ENCODE measurements at regions not wholly inside any gene's neighbourhood (a gene's known extent, or its start where the extent isn't known, plus 50 kb on each side); places are given as distances from the start of the nearest gene placed in this dataset.
"Not testable (repeated sequence)": the region's sequence is repeated elsewhere in the genome, so short reads cannot be mapped to it uniquely, and the experiment has no call there.

- no peak for ATAC-seq
- no peak for DNase-seq
Observed at GRCh38 chr1:34370748-34371147, 194.0 kb downstream of the C1orf94 start.

DNA sequence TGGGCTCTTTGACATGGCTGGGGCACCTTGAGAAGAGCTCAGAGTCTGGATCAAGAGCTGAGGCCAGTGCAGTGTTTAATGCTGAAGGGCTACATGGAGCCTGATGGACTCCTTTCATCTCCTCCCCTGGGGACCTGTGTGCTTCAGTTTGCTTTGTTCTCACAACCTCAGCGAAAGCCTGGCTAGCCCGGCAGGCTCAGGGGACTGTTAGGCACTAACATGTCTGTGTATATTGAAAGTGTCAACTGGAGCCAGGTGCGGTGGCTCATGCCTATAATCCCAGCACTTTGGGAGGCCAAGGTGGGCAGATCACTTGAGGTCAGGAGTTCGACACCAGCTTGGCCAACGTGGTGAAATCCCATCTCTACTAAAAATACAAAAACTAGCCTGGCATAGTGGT lies 194.5 kb downstream of the C1orf94 start:
- not testable (repeated sequence) for DNase-seq, ATAC-seq

DNA sequence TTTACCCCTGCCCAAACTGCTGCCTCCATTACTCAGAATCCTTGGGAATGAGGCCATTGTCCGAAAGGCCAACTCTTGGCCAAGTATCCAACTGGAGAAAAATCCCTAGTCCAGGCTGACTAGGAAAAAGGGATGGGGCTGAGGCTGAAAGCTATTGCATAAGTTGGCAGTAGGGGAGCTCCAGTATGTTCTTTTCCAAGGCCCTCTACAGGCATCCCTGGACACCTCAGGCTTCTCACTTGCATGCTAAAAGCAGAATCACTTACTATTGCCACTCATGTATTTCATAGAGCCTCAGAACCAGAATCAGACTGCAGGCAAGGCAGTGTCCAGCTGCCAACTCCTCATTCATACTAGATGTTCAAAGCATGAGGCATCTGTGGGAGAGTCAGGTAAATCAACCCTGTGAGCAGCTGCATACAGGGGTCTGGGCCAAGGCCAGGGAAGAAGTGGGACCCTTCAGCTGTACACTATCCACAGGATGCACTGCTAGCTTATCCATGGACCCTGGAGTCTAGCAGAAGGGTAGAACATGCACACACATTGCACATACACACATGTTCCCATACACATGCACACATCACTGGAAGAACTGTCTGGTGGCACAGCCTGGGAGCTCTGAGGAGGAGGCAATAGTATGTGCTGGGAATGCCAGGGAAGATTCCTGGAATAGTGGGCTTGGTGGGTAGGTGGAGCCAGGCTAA lies 195.3 kb downstream of the C1orf94 start:
- ATAC-seq (no peak), DNase-seq (no peak)

DNA sequence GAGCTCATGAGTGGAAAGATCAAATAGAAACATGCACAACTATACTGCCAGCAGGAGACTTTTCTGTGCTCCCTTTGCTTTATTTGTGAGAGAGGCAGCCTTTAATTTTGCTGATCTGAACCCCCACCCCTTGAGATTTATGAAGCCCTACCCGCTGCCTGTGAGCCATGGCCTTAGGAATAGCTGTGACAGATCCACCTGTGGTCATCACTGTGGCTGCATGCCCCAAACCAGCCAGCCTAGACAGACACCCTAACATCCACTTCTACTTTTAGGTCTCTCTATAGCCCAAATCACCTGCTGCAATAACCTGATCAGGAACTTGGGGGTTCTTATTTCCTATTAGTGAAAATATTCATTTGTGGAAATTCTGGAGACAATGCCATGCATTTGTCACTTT lies 196.2 kb downstream of the C1orf94 start:
- ATAC-seq (no peak), DNase-seq (no peak)

- no peak for ATAC-seq
- no peak for DNase-seq
Observed at GRCh38 chr1:34373912-34374311, 197.2 kb downstream of the C1orf94 start.

DNA sequence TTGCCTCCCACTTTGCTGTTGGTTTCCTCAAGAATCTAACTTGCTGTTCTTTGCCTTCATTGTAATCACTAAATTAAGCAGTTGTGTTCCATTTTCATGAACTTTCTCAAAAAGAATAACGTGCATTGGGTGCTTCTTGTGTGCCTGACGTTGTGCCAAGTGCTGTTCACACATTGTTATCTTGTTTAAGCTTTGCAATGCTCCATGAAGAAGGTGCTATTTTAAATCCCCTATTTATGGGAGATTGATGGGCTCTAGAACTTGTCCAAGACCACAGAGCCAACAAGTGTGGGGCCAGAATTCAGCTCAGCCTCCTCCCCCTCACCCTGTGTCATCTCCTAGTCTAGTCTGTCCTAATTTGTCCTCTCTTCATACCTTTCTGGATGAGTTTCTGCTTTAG lies 199.8 kb downstream of the C1orf94 start:
- DNase-seq, result no peak
- ATAC-seq, result no peak

DNA sequence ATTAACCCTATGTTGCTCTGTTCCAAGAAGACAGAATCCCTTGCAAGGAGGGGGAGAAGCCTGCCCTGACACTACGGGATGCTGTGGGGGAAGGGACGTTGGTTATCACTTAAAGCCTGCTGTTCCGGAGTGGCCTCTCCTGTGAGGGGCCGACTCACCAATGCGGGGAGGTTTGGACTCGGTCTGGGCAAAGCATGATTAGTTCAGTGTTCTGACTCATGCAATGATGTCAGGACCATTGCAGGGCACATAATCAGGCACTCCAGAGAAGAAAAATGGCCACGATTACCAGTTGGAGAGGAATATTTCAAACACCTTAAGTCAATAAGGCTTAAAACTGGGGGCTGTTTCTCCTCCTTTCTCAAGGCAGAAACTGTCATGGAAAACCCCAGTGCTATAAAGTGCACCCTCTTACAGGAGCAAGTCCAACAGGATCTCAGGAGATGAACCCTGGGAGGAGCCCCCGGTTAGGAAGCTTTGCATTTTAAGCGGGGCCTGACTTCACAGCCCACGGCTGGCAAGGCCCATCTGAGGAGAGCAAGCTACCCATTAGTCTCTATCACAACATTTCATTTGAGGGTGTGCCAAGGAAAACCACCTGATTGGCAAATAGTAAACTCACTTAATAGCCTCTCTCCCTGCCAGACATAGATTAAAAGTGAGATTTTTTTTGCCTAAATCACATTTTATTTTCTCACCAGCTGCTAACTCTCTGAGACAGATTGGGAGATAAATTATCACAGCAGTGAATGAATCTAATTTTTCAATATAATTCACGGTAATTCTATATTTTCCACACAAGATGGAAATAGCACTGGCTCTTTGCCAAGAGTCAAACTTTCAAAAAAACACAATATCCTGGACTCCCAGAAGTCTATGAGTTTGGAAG lies 202.5 kb downstream of the C1orf94 start:
- DNase-seq (no peak), ATAC-seq (no peak)

DNA sequence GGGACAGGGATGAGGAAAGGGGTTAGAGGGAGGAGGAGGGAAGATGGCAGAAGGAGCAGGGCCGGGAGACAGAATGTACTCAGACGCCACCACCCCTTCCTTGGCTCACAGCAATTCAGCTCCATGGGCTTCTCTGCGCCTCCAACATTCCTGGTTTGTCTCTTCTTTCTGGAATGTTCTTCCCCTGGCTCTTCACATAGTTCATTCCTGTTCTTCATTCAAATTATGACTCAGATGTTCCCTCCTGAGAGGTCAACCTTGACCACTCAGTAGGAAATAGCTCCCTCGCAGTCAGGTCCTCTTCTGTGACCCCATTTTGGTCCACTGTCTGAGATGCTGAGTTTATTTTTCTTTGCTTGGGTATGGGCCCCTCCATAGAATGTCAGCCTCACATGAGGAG lies 203.2 kb downstream of the C1orf94 start:
- no peak for ATAC-seq
- DNase-seq, result no peak

GRCh38 chr1:34380526-34381124 lies 203.9 kb downstream of the C1orf94 start:
- DNase-seq (no peak), ATAC-seq (no peak)

DNA sequence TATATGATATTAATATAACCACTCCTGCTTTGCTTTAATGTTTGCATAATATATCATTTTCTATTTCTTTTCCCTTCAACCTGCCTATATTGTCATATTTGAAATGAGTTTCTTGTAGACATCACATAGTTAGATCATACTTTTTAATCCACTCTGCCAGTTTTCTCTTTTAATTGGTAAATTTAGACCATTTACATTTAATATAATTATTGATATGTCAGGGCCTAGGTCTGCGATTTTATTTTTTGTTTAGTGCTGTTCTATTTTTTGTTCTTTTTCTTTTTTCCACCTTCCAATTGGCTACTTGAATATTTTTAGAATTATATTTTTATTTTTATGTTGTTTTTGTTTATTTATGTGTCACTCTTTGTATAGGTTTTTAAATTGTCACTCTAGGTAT lies 213.3 kb downstream of the C1orf94 start:
- ATAC-seq, result no peak
- DNase-seq, result no peak

GRCh38 chr1:34396042-34396441 lies 219.3 kb downstream of the C1orf94 start:
- ATAC-seq (no peak), DNase-seq (no peak)

GRCh38 chr1:34398241-34398915 lies 221.7 kb downstream of the C1orf94 start:
- no peak for DNase-seq
- no peak for ATAC-seq

- ATAC-seq (no peak), DNase-seq (no peak)
Observed at GRCh38 chr1:34398916-34399275, 222.2 kb downstream of the C1orf94 start.

DNA sequence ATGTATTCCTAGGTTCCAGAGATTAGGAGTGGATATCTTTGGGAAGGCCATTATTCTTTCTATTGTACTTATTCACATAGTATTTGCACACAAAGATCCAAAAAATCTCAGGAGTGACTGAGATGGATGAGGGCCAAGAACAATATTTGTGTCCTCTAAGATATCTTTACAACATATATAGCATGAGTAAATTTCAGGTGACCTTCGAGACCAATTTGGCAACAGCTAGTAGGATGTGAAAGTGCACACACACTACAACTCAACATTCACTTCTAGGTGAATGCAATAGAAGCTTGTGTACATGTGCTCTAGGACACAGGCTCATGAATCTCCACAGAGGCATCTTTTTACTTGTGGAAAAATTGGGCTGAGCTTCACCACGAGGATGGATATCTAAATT lies 224.0 kb downstream of the C1orf94 start:
- no peak for ATAC-seq
- no peak for DNase-seq

DNA sequence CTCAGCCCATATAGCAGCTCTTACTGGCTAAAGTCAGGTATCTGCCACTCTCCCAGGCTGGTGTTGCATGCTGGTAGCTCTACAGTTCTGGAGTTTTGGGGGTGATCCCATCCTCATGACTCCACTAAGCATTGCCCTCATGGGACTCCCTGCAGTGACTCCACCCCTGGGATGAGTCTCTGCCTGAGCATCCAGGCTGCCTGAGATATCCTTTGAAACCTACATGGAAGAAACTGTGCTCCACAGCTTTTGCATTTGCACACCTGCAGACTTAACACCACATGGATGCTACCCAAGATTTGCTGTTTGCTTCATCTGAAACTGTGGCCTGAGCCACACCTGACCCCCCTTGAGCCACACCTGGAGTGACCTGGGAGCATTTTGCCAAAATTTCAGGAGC lies 226.4 kb downstream of the C1orf94 start:
- no peak for ATAC-seq

GRCh38 chr1:34404804-34405203 lies 228.1 kb downstream of the C1orf94 start:
- ATAC-seq (no peak), DNase-seq (no peak)

More for the DNA sequence above, 226.4 kb downstream of the C1orf94 start:
- no peak for DNase-seq

DNA sequence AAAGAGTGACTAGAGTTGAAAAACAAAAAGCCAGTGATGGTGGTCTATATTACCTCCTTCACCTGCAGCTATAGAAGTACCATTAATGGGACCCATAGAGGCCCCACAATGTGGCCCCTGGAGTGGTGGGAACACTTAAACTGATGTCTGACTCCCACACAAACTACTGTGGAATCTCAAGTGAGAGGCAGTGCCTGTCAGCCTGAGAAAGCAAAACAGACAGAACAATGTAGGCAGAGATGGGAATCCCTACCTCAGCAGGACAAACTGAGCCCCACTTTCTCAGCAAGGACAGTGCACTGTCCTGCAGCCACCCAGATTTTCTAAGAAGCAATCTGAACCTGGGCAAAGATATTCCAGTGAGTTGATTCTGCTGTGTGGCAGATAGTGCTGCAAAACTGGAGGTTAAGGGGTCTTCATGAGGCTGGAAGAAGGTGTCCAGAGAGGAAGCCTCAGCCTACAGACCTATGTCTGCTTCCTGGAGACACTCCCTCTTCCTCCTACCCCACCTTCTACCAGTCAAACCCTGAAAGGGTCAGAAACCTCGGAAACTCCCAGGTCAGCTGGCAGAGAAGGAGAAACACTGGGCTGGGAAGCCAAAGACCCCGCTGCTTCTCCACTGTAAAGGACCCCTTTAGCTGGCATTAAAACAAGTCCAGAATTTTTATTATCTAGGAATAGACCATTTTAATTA lies 228.7 kb downstream of the C1orf94 start:
- DNase-seq (no peak), ATAC-seq (no peak)

DNA sequence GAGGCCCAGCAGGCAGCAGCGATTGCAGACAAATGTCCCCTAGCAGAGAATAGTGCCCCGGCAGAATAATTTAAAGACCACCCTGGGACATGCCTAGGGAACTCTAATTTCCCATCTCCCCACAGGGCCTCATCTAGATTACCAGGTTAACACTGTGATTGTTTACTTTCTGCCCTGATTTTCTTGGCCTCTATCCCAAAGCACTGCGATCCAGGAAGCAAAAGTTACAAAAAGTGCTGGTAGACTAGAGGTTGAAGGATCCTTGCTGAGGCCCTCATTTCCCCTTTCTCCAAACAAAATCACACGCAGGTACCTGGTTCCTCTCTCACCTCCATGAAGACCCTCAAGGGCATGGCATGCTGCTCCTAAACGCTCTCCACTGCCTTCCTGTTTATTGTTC lies 229.7 kb downstream of the C1orf94 start:
- ATAC-seq (no peak), DNase-seq (no peak)

DNA sequence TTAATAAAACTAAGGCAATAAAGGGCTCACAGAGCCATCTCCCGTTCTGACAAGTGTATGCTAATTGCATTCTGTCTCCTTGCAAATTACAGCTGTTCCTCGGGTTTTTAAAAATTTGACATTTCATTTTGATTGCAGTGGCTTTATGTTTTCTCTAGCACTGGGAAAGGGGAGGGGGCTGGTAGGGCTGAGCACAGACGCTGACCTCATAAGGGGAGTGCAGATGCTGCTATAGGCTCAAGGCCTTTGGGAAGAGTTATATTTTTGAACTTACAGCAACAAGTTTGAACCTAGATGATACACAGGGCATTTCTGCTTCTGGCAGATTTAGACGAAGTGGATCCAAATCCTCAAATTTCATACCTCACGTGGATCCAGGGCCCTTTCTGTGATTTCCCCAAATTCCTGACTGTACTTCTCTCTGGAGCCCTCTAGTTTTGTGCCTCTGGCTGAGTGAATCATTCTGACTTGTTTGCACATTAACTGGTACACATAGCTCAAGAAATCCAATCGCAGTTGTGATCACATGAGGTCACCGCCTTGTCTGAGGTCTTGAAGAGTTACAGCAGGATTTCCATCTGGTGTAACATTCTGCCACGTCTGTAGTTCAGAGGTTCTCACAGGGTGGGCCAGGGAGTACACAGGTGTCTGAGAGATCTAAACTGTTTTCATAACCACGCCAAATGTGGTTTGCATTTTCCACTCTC lies 230.3 kb downstream of the C1orf94 start:
- DNase-seq (no peak), ATAC-seq (no peak)

- ATAC-seq, result no peak
Observed at GRCh38 chr1:34408011-34408410, 231.3 kb downstream of the C1orf94 start.

DNA sequence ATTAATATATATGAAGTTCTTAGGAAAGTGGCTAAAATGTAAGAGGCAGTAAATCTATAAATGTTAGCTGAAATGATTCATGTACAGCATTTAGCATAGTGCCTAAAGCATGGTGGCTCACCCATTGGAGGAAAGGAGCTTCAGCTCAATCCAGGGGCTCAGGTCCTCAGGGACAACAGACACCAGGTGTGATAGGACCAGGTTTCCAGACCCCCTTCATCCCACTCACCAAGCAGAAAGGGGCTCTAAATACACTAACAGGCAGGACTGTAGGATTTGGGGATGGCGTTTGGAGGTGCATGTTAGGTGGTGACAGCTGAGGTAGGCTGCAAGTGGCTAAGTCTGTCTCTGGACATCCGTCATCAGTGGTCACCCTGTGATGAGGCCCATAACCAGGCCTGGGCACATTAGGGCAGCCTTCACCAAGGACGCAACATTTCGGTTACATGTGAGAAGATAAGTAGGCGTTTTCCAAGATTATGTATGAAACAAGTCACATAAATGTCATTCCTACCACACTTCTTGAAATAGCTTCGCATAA lies 233.1 kb downstream of the C1orf94 start:
- ATAC-seq (no peak), DNase-seq (no peak)

More at GRCh38 chr1:34408011-34408410, 231.3 kb downstream of the C1orf94 start:
- no peak for DNase-seq

Data from stimulated activated naive CD8-positive, alpha-beta T cell treated with anti-CD3 and anti-CD28 coated beads, Interleukin-15, Interleukin-2, amounts not matched to agents 100 U/mL and 50 U/mL, for 24 hours (primary cell).